Inflammatory macrophage (primary cell): ENCODE measurements at regions not wholly inside any gene's neighbourhood (a gene's known extent, or its start where the extent isn't known, plus 50 kb on each side); places are given as distances from the start of the nearest gene placed in this dataset.

ENCODE experiments used
- DNase-seq, 2 donors: peaks; one replicate each; pipeline ENCODE4 v3.0.0-alpha.2; 2020 to 2022

DNA sequence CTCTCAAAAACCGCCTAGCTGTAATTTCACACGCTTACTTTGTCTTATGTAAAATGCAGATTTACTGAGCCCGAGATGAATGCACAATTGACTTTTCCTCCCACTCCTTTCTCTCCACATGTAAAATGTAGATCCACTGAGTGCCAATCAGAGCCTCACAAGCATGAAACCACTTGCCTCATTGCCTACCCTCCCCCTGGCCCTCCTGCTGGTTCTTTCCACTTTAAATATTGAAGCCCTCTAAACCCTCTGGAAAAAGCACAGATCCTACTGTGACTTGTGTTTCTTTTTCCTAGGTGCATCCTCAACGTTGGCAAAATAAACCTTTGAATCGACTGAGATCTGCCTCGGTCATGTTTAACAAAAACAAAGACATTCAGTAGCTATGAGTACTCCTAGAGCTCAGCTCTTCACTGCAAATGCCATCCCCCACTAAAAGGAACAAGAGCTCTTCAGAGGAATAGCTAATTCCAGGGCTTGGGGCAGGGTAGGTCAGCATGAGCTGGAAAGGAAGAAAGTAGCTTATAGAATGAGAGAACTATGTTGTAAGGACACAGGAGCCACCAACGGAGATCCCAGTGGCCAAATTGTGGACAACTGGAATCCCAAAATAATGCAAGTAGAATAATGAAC lies 365.5 kb upstream of the RUNX1 start:
- no peak for DNase-seq

DNA sequence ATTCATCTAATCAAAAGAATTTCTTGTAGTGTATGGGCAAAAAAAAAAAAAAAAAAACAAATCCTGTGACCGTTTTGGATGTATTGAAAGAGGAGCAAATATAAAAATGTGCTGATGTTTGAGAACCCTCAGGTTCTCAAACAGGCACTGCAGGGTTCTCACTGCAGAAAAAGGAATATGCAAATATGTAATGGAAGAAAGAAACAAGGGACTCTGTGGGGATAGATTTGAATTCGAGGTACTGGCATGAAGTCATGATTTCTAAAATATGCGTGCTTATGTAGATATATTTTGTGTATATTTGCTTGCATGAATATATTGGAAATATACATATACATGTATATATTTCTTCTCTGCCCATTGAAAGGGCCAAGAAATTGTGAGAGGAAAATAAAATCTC lies 365.0 kb upstream of the RUNX1 start:
- no peak for DNase-seq

GRCh38 chr21:35412231-35412630 lies 363.1 kb upstream of the RUNX1 start:
- no peak for DNase-seq

GRCh38 chr21:35411434-35411833 lies 362.3 kb upstream of the RUNX1 start:
- no peak for DNase-seq

DNA sequence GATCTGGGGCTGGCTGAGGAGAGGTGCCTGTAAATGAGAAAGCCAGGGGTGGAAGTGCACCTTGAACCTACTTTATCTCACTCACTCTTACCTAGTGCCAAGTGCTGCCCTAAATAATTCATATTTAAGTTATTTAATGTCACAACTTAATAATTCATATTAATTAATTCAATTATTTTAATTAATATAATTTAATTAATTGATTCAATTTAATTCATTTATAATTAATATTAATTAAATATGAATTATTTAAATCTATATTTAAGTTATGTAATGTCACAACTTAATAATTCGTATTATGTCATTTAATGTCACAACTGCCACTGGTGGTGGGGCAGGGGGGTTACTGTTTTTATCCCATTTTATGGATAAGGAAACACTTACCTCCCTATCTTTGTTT lies 361.6 kb upstream of the RUNX1 start:
- DNase-seq = no peak

GRCh38 chr21:35410123-35410522 lies 361.0 kb upstream of the RUNX1 start:
- no peak for DNase-seq

GRCh38 chr21:35408401-35408800 lies 359.3 kb upstream of the RUNX1 start:
- DNase-seq = no peak

- no peak for DNase-seq
Measured at GRCh38 chr21:35406635-35407034, 357.5 kb upstream of the RUNX1 start.

- no peak for DNase-seq
Measured at GRCh38 chr21:35405981-35406380, 356.9 kb upstream of the RUNX1 start.

DNA sequence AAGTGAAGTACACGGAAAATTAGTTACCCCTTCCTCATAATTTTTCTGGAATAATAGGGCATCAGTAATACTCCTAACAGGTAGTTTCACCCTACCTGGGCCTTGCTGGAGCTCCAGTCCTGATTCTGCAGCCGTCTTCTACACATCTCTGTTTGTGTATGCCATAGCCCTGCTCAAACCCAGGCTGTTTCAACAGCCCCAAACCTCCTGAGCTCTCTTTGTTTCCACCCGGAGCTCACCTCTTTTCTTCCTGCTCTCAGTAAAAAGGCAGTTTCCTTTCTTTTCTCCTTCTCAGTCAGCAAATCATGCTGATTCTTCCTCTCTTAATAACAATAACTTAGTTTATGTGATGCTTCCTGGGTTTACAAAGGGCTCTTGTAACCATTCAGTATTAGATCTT lies 355.1 kb upstream of the RUNX1 start:
- no peak for DNase-seq

DNA sequence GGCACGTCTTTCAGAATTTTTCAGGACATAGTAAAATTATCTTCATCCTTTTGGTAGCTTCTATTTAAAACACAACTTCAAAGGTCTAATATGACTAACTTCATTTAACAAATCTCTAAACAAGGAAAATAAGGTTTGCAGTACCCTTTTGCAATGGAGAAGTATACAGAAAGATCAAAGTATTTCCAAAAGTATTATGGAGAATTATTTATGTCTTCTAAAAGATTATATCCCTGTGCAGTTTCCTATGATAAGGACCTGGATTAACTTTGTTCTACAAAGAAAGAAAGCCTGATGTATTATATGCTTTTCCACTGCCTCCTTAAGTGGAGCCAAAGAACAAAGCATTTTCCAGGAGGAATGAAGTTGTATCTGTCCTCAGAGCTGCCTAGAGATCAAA lies 353.0 kb upstream of the RUNX1 start:
- no peak for DNase-seq

DNA sequence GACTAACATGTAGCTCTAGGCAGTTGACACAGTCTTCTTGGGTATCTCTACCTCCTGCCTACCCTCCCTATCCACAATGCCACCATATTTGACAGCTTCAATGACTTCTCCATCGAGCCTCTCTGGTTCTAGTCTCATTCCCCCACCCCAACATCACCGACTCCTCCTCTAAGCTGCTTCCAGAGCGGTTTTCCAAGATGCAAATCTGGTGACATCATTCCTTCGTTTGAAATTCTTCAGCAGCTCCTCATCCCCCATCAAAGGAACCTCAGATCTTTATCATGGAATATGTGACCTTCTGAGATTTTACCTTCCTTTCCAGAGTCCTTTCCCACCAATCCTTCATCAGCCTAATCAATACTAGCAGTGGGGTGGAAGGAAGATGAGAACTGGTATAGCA lies 352.4 kb upstream of the RUNX1 start:
- no peak for DNase-seq

DNA sequence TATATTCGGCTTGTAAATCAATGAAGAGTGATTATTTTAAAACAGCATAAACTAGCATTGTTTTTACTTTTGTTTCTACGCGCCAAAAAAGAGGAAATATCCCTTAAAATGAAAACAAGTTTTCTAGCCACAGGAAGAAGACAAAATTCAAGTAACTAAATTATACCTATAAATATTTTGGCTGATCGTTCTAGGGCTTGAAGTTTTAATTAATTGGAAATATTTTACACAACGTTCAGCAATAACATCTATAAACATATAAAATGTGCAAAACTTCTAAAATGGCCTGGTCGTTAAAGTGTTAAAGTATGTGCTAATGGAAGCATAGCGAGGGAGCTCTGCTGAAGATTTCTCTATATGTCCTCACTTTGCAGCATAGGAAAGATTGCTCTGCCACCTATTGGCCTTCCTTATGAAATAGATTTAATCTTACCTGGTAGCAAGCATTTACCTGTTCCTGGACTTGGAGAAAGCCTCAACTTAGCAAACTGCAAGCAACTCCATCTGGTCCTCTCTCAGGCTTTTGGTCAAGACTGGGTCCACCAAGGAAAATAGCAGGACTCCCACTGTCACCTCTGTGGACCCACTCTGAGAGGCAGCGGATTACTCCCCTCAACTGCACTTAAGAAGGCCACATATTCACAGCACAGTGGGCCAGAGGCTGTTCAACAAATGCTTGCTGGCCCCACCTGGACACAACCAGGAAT lies 351.3 kb upstream of the RUNX1 start:
- peak; percentile 48 to 61 for DNase-seq

GRCh38 chr21:35399706-35400105 lies 350.6 kb upstream of the RUNX1 start:
- no peak for DNase-seq

GRCh38 chr21:35399002-35399530 lies 350.0 kb upstream of the RUNX1 start:
- DNase-seq = peak; percentile 20 to 46

DNA sequence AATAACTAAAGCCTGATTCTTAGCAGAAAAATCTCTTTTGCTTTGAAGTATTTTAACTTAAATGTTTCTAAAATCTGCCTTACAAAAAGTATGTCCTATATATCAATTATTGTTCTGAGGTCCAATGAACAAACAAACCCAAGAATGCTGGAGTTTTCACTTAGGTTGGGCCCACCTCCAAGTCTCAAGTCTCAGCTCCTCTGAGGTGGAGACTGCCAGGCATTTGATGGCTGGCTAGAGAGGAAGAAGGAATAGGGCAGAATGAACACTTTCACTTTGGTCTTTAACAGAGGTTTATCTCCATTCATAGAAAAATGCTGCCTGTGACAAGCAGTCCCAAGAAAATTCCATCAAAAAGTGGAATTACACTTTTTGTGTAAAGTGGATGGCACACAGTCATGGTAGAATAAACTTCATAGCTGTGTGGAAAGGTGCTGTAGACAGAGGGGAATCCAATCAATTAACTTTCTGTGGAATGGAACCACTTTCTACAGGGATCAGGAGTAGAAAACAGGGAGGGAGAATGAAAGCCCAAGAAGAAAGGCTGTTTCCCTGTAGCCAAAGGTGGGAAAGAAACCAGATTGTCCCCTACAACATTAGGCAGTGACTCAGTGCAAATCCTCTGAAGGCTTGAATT lies 349.4 kb upstream of the RUNX1 start:
- DNase-seq = peak in 1 of 2 donors; percentile 29

DNA sequence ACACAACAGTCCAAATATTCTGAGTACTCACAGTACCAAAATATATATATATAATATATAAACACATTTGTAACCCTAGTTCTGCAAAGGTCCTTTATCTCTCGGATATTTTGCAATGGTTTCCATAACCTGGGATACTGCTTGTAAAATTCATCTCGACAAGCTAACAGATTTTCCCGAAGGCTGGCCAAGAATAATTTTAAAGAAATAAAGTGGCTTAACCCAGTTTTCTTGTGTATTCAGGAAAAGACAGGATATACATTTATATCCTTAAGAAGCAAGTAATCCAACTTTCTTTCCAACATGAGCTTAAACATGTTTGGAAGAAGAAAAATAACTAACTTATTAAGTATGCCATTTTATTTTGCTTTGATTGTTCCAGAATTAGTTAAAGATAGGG lies 348.7 kb upstream of the RUNX1 start:
- DNase-seq = no peak

GRCh38 chr21:35396655-35397054 lies 347.6 kb upstream of the RUNX1 start:
- no peak for DNase-seq

GRCh38 chr21:35395728-35396127 lies 346.6 kb upstream of the RUNX1 start:
- peak; percentile 31 to 59 for DNase-seq

DNA sequence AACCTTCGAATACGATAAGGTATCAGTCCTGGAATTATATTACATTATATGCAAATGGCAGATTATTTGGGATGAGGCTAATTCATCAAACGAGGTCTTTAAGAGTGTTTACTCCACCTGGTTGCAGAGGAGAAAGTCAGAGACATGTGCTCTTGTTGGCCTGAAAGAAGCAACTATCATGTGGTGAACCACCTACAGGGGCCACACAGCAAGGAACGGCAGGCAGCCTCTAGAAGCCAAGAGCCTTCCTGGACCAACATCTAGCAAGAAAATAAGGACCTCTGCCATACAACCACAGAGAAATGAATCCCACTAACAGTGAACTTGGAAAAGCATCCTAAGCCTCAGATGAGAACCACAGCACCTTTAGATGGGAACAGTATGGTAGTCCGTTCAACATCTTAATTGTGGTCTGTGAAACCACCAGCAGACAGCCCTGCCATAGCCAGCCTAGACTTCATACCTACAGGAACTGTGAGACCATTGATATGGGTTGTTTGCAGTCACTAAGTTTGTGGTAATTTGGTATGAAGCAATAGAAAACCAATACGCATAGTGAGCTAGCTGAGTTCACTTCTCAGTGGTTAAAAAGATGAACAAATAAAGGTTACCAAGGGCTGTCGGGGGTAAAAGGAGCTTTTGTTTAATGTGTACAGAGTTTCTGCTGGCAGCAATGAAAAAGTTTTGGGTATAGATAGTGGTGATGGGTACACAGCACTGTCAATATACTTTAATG lies 345.7 kb upstream of the RUNX1 start:
- peak in 1 of 2 donors; percentile 22 for DNase-seq

- DNase-seq = no peak
Measured at GRCh38 chr21:35394049-35394448, 344.9 kb upstream of the RUNX1 start.

GRCh38 chr21:35390013-35390776 lies 341.1 kb upstream of the RUNX1 start:
- no peak for DNase-seq
